ENCODE measurements at regions not wholly inside any gene's neighbourhood (a gene's known extent, or its start where the extent isn't known, plus 50 kb on each side); places are given as distances from the start of the nearest gene placed in this dataset.

- TF ChIP-seq JUND (IDR thresholded peaks at IDR 0.05; ENCODE audit: low read depth), result no peak
- in situ Hi-C loops (cut with HindIII; ENCODE audit: low pct_unique_long_range_greater_than_20kb, low sequenced_read_pairs), result no loop called here
- no peak for DNase-seq (ENCODE audit: low read depth in 1 of 2, low spot score in 1 of 2)
Measured at GRCh38 chr18:45260125-45260524, 355.2 kb upstream of the SLC14A2 start.

- no peak for TF ChIP-seq JUND (IDR thresholded peaks at IDR 0.05; ENCODE audit: low read depth)
- in situ Hi-C loops (cut with HindIII; ENCODE audit: low pct_unique_long_range_greater_than_20kb, low sequenced_read_pairs), result no loop called here
- no peak for DNase-seq (ENCODE audit: low read depth in 1 of 2, low spot score in 1 of 2)
Measured at GRCh38 chr18:45266023-45266422, 349.3 kb upstream of the SLC14A2 start.

GRCh38 chr18:45267622-45268021 is 347.7 kb upstream of the SLC14A2 start:
- no peak for TF ChIP-seq JUND (IDR thresholded peaks at IDR 0.05; ENCODE audit: low read depth)
- in situ Hi-C loops (cut with HindIII; ENCODE audit: low pct_unique_long_range_greater_than_20kb, low sequenced_read_pairs), result no loop called here
- no peak for DNase-seq (ENCODE audit: low read depth in 1 of 2, low spot score in 1 of 2)

GRCh38 chr18:45268583-45268982 is 346.7 kb upstream of the SLC14A2 start:
- no peak for TF ChIP-seq JUND (IDR thresholded peaks at IDR 0.05; ENCODE audit: low read depth)
- DNase-seq (ENCODE audit: low read depth in 1 of 2, low spot score in 1 of 2), result no peak
- in situ Hi-C loops (cut with HindIII; ENCODE audit: low pct_unique_long_range_greater_than_20kb, low sequenced_read_pairs), result no loop called here

GRCh38 chr18:45270289-45270771 is 344.9 kb upstream of the SLC14A2 start:
- DNase-seq (ENCODE audit: low read depth in 1 of 2, low spot score in 1 of 2), result no peak
- in situ Hi-C loops (cut with HindIII; ENCODE audit: low pct_unique_long_range_greater_than_20kb, low sequenced_read_pairs), result no loop called here
- TF ChIP-seq JUND (IDR thresholded peaks at IDR 0.05; ENCODE audit: low read depth), result no peak

GRCh38 chr18:45274026-45274425 is 341.2 kb upstream of the SLC14A2 start:
- in situ Hi-C loops (cut with HindIII; ENCODE audit: low pct_unique_long_range_greater_than_20kb, low sequenced_read_pairs), result no loop called here
- no peak for TF ChIP-seq JUND (IDR thresholded peaks at IDR 0.05; ENCODE audit: low read depth)
- DNase-seq (ENCODE audit: low read depth in 1 of 2, low spot score in 1 of 2), result no peak

GRCh38 chr18:45275367-45276113 is 339.7 kb upstream of the SLC14A2 start:
- in situ Hi-C loops (cut with HindIII; ENCODE audit: low pct_unique_long_range_greater_than_20kb, low sequenced_read_pairs), result no loop called here
- peak in 1 of 2 experiments; percentile 18 for DNase-seq (ENCODE audit: low read depth in 1 of 2, low spot score in 1 of 2)
- TF ChIP-seq JUND (IDR thresholded peaks at IDR 0.05; ENCODE audit: low read depth), result no peak

- TF ChIP-seq JUND (IDR thresholded peaks at IDR 0.05; ENCODE audit: low read depth), result no peak
- in situ Hi-C loops (cut with HindIII; ENCODE audit: low pct_unique_long_range_greater_than_20kb, low sequenced_read_pairs), result no loop called here
- DNase-seq (ENCODE audit: low read depth in 1 of 2, low spot score in 1 of 2), result no peak
Measured at GRCh38 chr18:45276878-45277277, 338.4 kb upstream of the SLC14A2 start.

- in situ Hi-C loops (cut with HindIII; ENCODE audit: low pct_unique_long_range_greater_than_20kb, low sequenced_read_pairs), result no loop called here
- DNase-seq (ENCODE audit: low read depth in 1 of 2, low spot score in 1 of 2), result no peak
- TF ChIP-seq JUND (IDR thresholded peaks at IDR 0.05; ENCODE audit: low read depth), result no peak
Measured at GRCh38 chr18:45277908-45278307, 337.4 kb upstream of the SLC14A2 start.

GRCh38 chr18:45280481-45281276 is 334.6 kb upstream of the SLC14A2 start:
- DNase-seq (ENCODE audit: low read depth in 1 of 2, low spot score in 1 of 2), result no peak
- TF ChIP-seq JUND (IDR thresholded peaks at IDR 0.05; ENCODE audit: low read depth), result no peak
- in situ Hi-C loops (cut with HindIII; ENCODE audit: low pct_unique_long_range_greater_than_20kb, low sequenced_read_pairs), result no loop called here

- TF ChIP-seq JUND (IDR thresholded peaks at IDR 0.05; ENCODE audit: low read depth), result no peak
- in situ Hi-C loops (cut with HindIII; ENCODE audit: low pct_unique_long_range_greater_than_20kb, low sequenced_read_pairs), result no loop called here
Measured at GRCh38 chr18:45282101-45282812, 333.0 kb upstream of the SLC14A2 start.

GRCh38 chr18:45284174-45284573 is 331.1 kb upstream of the SLC14A2 start:
- no peak for TF ChIP-seq JUND (IDR thresholded peaks at IDR 0.05; ENCODE audit: low read depth)

More at GRCh38 chr18:45282101-45282812, 333.0 kb upstream of the SLC14A2 start:
- no peak for DNase-seq (ENCODE audit: low read depth in 1 of 2, low spot score in 1 of 2)

More at GRCh38 chr18:45284174-45284573, 331.1 kb upstream of the SLC14A2 start:
- in situ Hi-C loops (cut with HindIII; ENCODE audit: low pct_unique_long_range_greater_than_20kb, low sequenced_read_pairs), result no loop called here
- no peak for DNase-seq (ENCODE audit: low read depth in 1 of 2, low spot score in 1 of 2)

Data from T47D (cell line).